Heart right ventricle (tissue), 16 donors: ENCODE measurements at regions not wholly inside any gene's neighbourhood (a gene's known extent, or its start where the extent isn't known, plus 50 kb on each side); places are given as distances from the start of the nearest gene placed in this dataset.
A peak's percentile ranks its signal among the peaks of the same experiment; 100 is the strongest.

Experiments used
- ATAC-seq, 8 donors: fragments of 200-7000 bp; cut with Tn5 transposase; one replicate each; pipeline ENCODE4 v1.9.1; 2020; ENCODE audit warnings: mild to moderate bottlenecking in 8 of 8, moderate library complexity in 8 of 8, moderate number of reproducible peaks in 1 of 8
- DNase-seq, 2 donors: peaks; one replicate each; pipeline ENCODE4 v3.0.0-alpha.2; 2020
- H3K27ac ChIP-seq, 10 donors: fragments of 200-600 bp; sonication (generic) in 2 of 10; one replicate each; pipeline versions ENCODE4 v1.5.0 to v1.8.0; 2020 to 2022; ENCODE audit warnings: mild to moderate bottlenecking in 3 of 10
- H3K27me3 ChIP-seq, 7 donors: fragments of 200-600 bp; one replicate each; pipeline ENCODE4 v1.8.0; 2021 to 2022; ENCODE audit warnings: mild to moderate bottlenecking in 2 of 7
- H3K36me3 ChIP-seq, 9 donors: fragments of 200-600 bp; sonication (generic) in 1 of 9; one replicate each; pipeline versions ENCODE4 v1.5.0 to v1.8.0; 2020 to 2022; ENCODE audit warnings: mild to moderate bottlenecking in 2 of 9
- H3K4me1 ChIP-seq, 9 donors: fragments of 200-600 bp; sonication (generic) in 1 of 9; one replicate each; pipeline versions ENCODE4 v1.5.0 to v1.8.0; 2020 to 2022; ENCODE audit warnings: mild to moderate bottlenecking in 4 of 9
- H3K4me3 ChIP-seq, 10 donors: fragments of 200-600 bp; sonication (generic) in 2 of 10; one replicate each; pipeline versions ENCODE4 v1.5.0 to v1.8.0; 2020 to 2022; ENCODE audit warnings: mild to moderate bottlenecking in 7 of 10, moderate library complexity in 2 of 10
- H3K9me3 ChIP-seq, 11 donors: fragments of 200-600 bp in 10 of 11; sonication (generic) in 2 of 11; one replicate each; pipeline versions ENCODE4 v1.5.0 to v1.8.0; 2013 to 2022; ENCODE audit warnings: mild to moderate bottlenecking in 2 of 11, control low read depth in 1 of 11, moderate library complexity in 1 of 11
- CTCF ChIP-seq, 9 donors: fragments of 200-600 bp; sonication (generic) in 2 of 9; IDR thresholded peaks; one replicate each; pipeline versions ENCODE4 v1.5.0 to v1.8.0; 2021 to 2022; ENCODE audit warnings: antibody characterized with exemption in 9 of 9, mild to moderate bottlenecking in 5 of 9, moderate library complexity in 1 of 9
- WGBS, 2 donors: extraction: QIAGEN DNeasy Blood & Tissue Kit; methylation state at CpG; one replicate each; pipeline ENCODE4 v1.1.7; 2013; ENCODE audit warnings: inconsistent platforms in 1 of 2; 5-methylcytosine and 5-hydroxymethylcytosine counted together
- intact Hi-C, 10 donors: fragments of 100-400 bp; cut with DNase I; formaldehyde crosslinking; loops; one replicate each; pipeline versions ENCODE4 v1.11.1 to v1.14.2; 2022
- donor health status: Arrhythmogenic right ventricular cardiomyopathy.
- donor health status: ischemic (EF 13 %, LVEDD 7.1; RV severe dilation, severe dysfunction).
- donor health status: healthy with polysubstance abuse.
- donor health status: DM: no; HTN: yes; CAD: no.
- donor health status: DM: no; HTN: no; CAD: no.
- donor health status: ischemic (EF 25% LVEDD 6.9; RV normal size, moderate dysfunction).
- donor health status: ischemic (EF 25% LVEDD 5.7; RV mildly dilated, moderate dysfunction).
- donor health status: healthy.
- donor health status: DM: yes; HTN: yes; CAD: no.
- donor health status: Ischemic cardiomyopathy.
- donor health status: ischemic (EF 35%, LVEDD 5.7; RV mildly dilated, moderate dysfunction).
- donor health status: nonischemic (EF 11% LVEDD 7.7; RV severe dilation, severe dysfunction).
- donor health status: DM: yes; HTN: yes; CAD: no.
- donor health status: PGD.
- donor health status: ischemic (EF 29% LVEDD 5.4; RV normal size, mild dysfunction).
- donor health status: nonischemic (EF 23%, LVEDD 6.1; RV moderate dilation, normal function).

- peaks cover 0 to 48% (median 28%) of the 10 kb centered on the region in 7 donors for H3K27me3 ChIP-seq
- 24 to 39% methylated on average over 1 of the region's 1 CpG for WGBS, 2 donors
- no peaks in the 10 kb centered on the region for H3K36me3 ChIP-seq
- intact Hi-C loops = no loop called here
- ATAC-seq (peak in 1 of 8 donors; percentile 46), DNase-seq (no peak)
- TF ChIP-seq CTCF (IDR thresholded peaks at IDR 0.05) = no peak
- no peak overlapping the region for H3K27ac ChIP-seq
- H3K4me1 ChIP-seq = peaks cover 0 to 2% (median 0%) of the 10 kb centered on the region in 9 donors
- H3K4me3 ChIP-seq = no peak overlapping the region
- H3K9me3 ChIP-seq = no peaks in the 10 kb centered on the region
These were observed 95.2 kb downstream of the SYF2 start for GRCh38 chr1:25137106-25137505.

GRCh38 chr1:25135909-25136308 is 96.4 kb downstream of the SYF2 start:
- TF ChIP-seq CTCF (IDR thresholded peaks at IDR 0.05) = no peak
- DNase-seq (no peak), ATAC-seq (no peak)
- intact Hi-C loops = no loop called here
- Histone ChIP-seq H3K4me1 (peaks cover 0 to 13% (median 0%) of the 10 kb centered on the region in 9 donors), H3K9me3 (no peaks in the 10 kb centered on the region), H3K4me3 (no peak overlapping the region), H3K27ac (no peak overlapping the region), H3K27me3 (peaks cover 0 to 47% (median 30%) of the 10 kb centered on the region in 7 donors), H3K36me3 (no peaks in the 10 kb centered on the region)
- WGBS, 2 donors = 67 to 69% methylated on average over 8 of the region's 8 CpGs

GRCh38 chr1:25134801-25135461 is 97.4 kb downstream of the SYF2 start:
- Histone ChIP-seq H3K4me1 (peaks cover 0 to 13% (median 0%) of the 10 kb centered on the region in 9 donors), H3K9me3 (no peaks in the 10 kb centered on the region), H3K27ac (no peak overlapping the region), H3K27me3 (peaks cover 0 to 43% (median 26%) of the 10 kb centered on the region in 7 donors), H3K36me3 (no peaks in the 10 kb centered on the region), H3K4me3 (no peak overlapping the region)
- DNase-seq (no peak), ATAC-seq (no peak)
- intact Hi-C loops = no loop called here
- TF ChIP-seq CTCF (IDR thresholded peaks at IDR 0.05) = no peak
- 63 to 64% methylated on average over 7 of the region's 7 CpGs for WGBS, 2 donors

- Histone ChIP-seq H3K9me3 (no peaks in the 10 kb centered on the region), H3K4me3 (no peak overlapping the region), H3K27ac (no peak overlapping the region), H3K27me3 (peaks cover 0 to 39% (median 19%) of the 10 kb centered on the region in 7 donors), H3K4me1 (peaks cover 0 to 13% (median 0%) of the 10 kb centered on the region in 9 donors), H3K36me3 (no peaks in the 10 kb centered on the region)
- DNase-seq (no peak), ATAC-seq (no peak)
- 80 to 85% methylated on average over 4 of the region's 4 CpGs for WGBS, 2 donors
- intact Hi-C loops = no loop called here
- TF ChIP-seq CTCF (IDR thresholded peaks at IDR 0.05) = no peak
These were observed 98.0 kb downstream of the SYF2 start for GRCh38 chr1:25134307-25134706.
